GM12873 (cell line): ENCODE measurements at regions not wholly inside any gene's neighbourhood (a gene's known extent, or its start where the extent isn't known, plus 50 kb on each side); places are given as distances from the start of the nearest gene placed in this dataset.

Experiments
- TF ChIP-seq, protein P1 (sequence below): IDR thresholded peaks from 2 replicates; pipeline ENCODE4 v1.5.1; 2012; ENCODE audit warnings: low read depth, mild to moderate bottlenecking, moderate library complexity, low read length, control low read depth; ENCODE audit not compliant: insufficient read depth; ENCODE audit errors: missing control alignments

DNA sequence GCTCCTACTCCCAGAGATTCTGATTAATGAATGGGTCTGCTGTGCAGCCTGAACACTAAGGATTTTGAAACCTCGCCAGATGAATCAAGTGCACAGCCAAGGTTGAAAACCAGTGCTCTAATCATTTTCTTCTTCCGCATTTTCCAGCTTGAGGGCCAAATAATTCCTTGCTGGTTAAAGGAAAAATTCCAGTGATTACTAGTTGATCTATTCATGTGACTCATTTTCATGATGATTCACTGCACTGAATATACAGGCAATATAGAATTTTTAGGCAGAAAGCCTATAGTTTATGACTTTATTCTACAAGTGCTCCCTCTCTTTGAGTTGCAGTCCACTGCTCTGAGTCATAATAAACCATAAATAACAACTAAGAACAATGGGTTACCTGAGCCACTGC lies 80.6 kb upstream of the PROKR2 start:
- TF ChIP-seq, protein P1, sequence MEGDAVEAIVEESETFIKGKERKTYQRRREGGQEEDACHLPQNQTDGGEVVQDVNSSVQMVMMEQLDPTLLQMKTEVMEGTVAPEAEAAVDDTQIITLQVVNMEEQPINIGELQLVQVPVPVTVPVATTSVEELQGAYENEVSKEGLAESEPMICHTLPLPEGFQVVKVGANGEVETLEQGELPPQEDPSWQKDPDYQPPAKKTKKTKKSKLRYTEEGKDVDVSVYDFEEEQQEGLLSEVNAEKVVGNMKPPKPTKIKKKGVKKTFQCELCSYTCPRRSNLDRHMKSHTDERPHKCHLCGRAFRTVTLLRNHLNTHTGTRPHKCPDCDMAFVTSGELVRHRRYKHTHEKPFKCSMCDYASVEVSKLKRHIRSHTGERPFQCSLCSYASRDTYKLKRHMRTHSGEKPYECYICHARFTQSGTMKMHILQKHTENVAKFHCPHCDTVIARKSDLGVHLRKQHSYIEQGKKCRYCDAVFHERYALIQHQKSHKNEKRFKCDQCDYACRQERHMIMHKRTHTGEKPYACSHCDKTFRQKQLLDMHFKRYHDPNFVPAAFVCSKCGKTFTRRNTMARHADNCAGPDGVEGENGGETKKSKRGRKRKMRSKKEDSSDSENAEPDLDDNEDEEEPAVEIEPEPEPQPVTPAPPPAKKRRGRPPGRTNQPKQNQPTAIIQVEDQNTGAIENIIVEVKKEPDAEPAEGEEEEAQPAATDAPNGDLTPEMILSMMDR, result no peak

GRCh38 chr20:5395932-5396727 lies 79.4 kb upstream of the PROKR2 start:
- TF ChIP-seq, protein P1, result no peak

DNA sequence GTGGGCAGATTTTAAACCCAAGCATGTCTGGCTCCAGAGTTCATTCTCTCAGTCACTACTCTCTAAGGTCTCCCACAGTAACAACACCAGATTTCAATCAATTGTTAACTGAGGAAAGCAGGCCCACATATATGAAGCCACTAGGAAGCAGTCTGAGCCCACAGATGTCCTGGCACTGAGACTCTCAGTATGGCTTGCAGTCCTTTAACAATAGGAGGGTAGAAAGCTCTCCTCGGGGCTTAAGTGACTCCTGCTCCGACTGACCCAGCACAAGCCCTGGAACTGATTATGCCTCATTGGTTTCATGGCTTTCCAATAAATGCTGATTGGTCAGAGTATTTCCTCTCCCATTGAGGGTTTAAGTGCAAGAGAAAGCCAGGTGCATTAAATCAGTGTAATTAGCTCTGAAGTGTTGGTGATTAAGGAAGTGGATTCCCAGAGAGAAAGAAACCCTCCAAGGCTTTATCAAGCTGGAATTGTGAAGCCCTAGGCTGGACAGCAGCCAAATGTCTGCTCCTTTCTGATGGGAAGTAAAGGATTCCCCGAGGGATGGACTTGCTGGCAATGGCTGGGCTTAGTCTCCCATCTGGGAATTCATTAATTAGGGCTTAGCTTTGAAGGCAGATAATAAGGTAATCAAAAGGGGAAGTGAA lies 76.6 kb upstream of the PROKR2 start:
- TF ChIP-seq, protein P1, result no peak

GRCh38 chr20:5390720-5391119 lies 74.0 kb upstream of the PROKR2 start:
- TF ChIP-seq, protein P1, result no peak

- TF ChIP-seq, protein P1, result no peak
Observed at GRCh38 chr20:5377484-5377883, 60.7 kb upstream of the PROKR2 start.

GRCh38 chr20:5376228-5376627 lies 59.5 kb upstream of the PROKR2 start:
- TF ChIP-seq, protein P1, result no peak

DNA sequence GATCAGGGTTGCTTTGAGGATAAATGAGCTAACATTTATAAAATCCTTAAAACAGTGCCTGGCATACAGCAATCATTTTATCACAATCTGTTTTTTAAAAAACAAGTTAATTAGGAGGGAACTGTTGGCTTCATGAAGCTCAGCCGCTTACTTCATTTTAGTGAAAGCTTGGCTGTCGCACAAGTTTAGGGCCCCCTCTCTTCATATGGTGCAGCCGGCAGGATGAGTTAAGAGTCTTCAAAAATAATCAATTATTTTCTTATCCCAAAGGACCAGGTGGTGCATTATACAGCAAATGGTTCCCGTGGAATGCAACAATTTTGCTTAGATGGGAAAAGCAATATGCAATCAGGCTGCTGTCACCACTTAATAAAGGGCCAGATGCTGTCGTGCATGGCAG lies 57.4 kb upstream of the PROKR2 start:
- TF ChIP-seq, protein P1, result no peak
